K562 (cell line): ENCODE measurements at regions not wholly inside any gene's neighbourhood (a gene's known extent, or its start where the extent isn't known, plus 50 kb on each side); places are given as distances from the start of the nearest gene placed in this dataset.

ENCODE experiments used
- FOXJ3 ChIP-seq: sonication (generic); formaldehyde crosslinking; IDR thresholded peaks from 2 replicates; pipeline ENCODE4 v1.4.0; 2020; ENCODE audit warnings: mild to moderate bottlenecking, missing genetic modification reagents
- HEY1 ChIP-seq: fragments of 250-450 bp; sonication (Bioruptor Pico); IDR thresholded peaks from 2 replicates; pipeline ENCODE4 v1.5.0; 2020; ENCODE audit warnings: mild to moderate bottlenecking, moderate library complexity, borderline replicate concordance
- MECOM ChIP-seq: fragments of 250-450 bp; sonication (Bioruptor Pico); IDR thresholded peaks from 2 replicates; pipeline ENCODE4 v1.8.0; 2022; ENCODE audit warnings: inconsistent platforms
- NFATC3 ChIP-seq: fragments of 450-650 bp; IDR thresholded peaks from 2 replicates; pipeline ENCODE4 v1.6.1; 2017; ENCODE audit warnings: mild to moderate bottlenecking
- POLR2G ChIP-seq: fragments of 200-400 bp; formaldehyde crosslinking; IDR thresholded peaks from 2 replicates; pipeline ENCODE4 v1.6.1; 2017; ENCODE audit warnings: low read depth, mild to moderate bottlenecking, antibody characterized with exemption, low read length, moderate library complexity
- PPARD ChIP-seq: fragments of 250-450 bp; sonication (Bioruptor Pico); IDR thresholded peaks from 2 replicates; pipeline ENCODE4 v1.8.0; 2022; ENCODE audit warnings: inconsistent platforms, mild to moderate bottlenecking, moderate library complexity
- ZFPM2 ChIP-seq: fragments of 250-450 bp; sonication (Bioruptor Pico); IDR thresholded peaks from 2 replicates; pipeline ENCODE4 v1.5.1; 2022; ENCODE audit warnings: mild to moderate bottlenecking
- ZNF561 ChIP-seq: fragments of 450-650 bp; formaldehyde crosslinking; conservative IDR thresholded peaks from 2 replicates; pipeline ENCODE4 v1.4.0; 2020; ENCODE audit warnings: mild to moderate bottlenecking, moderate library complexity
- ZNF695 ChIP-seq: fragments of 450-650 bp; formaldehyde crosslinking; IDR thresholded peaks from 2 replicates; pipeline ENCODE4 v1.4.0; 2020; ENCODE audit warnings: mild to moderate bottlenecking, moderate library complexity
- TF ChIP-seq, protein P1 (sequence below), 2 experiments: fragments of 450-650 bp; IDR thresholded peaks; 2 replicates each; pipeline ENCODE4 v1.6.1; 2016; ENCODE audit warnings: mild to moderate bottlenecking in 2 of 2, borderline replicate concordance in 1 of 2, low read depth in 1 of 2, moderate library complexity in 1 of 2
- TF ChIP-seq, protein P2 (sequence below): fragments of 450-650 bp; formaldehyde crosslinking; IDR thresholded peaks from 2 replicates; pipeline ENCODE4 v1.4.0; 2020; ENCODE audit warnings: mild to moderate bottlenecking
- TF ChIP-seq, protein P3 (sequence below): fragments of 450-650 bp; formaldehyde crosslinking; IDR thresholded peaks from 2 replicates; pipeline ENCODE4 v1.4.0; 2022; ENCODE audit warnings: mild to moderate bottlenecking, moderate library complexity

DNA sequence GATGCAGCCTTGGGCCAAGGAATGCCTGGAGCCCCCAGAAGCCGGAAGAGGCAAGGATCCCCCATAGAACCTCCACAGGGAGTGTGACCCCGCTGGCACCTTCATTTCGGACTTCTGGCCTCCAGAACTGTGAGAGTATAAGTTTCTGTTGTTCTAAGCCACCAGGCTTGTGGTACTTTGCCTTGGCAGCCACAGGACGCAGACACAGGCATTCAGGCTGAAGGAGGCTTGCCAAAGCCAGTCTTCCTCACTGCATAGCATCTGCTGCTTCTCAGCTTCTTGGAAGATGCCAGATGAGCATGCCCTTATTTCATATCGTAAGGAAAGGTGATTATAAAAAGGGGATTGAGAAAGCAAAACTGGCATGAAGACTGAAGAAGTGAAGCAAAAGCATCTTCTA is 61.1 kb upstream of the TAS2R1 start (continued):
- TF ChIP-seq, protein P1, sequence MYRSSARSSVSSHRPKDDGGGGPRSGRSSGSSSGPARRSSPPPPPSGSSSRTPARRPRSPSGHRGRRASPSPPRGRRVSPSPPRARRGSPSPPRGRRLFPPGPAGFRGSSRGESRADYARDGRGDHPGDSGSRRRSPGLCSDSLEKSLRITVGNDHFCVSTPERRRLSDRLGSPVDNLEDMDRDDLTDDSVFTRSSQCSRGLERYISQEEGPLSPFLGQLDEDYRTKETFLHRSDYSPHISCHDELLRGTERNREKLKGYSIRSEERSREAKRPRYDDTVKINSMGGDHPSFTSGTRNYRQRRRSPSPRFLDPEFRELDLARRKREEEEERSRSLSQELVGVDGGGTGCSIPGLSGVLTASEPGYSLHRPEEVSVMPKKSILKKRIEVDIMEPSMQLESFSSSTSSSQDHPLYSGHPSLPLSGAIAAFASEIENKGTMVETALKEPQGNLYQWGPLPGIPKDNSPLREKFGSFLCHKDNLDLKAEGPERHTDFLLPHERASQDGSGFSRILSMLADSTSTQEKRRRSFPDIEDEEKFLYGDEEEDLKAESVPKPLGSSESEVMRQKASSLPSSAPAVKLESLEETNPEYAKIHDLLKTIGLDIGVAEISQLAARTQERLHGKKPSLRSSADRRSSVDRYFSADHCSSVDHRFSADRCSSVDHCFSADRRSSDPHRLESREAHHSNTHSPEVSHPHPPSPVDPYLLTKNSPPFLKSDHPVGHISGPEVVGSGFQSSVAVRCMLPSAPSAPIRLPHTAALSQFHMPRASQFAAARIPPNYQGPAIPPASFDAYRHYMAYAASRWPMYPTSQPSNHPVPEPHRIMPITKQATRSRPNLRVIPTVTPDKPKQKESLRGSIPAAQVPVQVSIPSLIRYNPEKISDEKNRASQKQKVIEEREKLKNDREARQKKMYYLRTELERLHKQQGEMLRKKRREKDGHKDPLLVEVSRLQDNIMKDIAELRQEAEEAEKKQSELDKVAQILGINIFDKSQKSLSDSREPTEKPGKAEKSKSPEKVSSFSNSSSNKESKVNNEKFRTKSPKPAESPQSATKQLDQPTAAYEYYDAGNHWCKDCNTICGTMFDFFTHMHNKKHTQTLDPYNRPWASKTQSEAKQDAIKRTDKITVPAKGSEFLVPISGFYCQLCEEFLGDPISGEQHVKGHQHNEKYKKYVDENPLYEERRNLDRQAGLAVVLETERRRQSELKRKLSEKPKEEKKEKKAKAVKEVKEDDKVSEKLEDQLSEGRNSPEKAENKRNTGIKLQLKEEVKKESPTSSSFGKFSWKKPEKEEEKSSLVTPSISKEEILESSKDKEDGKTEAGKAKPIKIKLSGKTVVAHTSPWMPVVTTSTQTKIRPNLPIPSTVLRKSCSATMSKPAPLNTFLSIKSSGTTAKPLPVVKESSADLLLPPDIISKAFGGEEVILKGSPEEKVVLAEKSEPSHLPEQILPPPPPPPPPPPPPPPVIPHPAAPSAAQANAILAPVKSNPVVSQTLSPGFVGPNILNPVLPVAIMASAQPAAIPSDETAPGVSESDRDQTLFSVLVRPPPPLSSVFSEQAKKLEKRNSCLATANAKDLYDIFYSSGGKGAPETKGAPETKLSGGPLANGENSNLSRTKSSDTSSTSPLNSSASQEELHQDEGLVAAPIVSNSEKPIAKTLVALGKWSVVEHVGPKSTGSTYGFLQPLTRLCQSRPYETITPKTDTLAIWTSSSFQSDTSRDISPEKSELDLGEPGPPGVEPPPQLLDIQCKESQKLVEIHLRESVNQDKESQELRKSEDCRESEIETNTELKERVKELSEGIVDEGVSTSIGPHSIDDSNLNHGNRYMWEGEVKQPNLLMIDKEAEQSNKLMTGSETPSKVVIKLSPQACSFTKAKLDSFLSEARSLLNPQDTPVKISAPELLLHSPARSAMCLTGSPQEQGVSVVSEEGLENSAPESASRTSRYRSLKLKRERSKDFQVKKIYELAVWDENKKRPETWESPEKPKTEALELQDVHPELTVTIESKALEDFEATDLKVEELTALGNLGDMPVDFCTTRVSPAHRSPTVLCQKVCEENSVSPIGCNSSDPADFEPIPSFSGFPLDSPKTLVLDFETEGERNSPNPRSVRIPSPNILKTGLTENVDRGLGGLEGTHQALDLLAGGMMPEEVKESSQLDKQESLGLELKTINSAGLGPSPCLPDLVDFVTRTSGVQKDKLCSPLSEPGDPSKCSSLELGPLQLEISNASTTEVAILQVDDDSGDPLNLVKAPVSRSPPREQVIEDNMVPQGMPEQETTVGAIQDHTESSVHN (IDR thresholded peaks at IDR 0.05; ENCODE audit: borderline replicate concordance in 1 of 2, low read depth in 1 of 2), result no peak
- TF ChIP-seq ZFPM2, result no peak
- TF ChIP-seq, protein P2, sequence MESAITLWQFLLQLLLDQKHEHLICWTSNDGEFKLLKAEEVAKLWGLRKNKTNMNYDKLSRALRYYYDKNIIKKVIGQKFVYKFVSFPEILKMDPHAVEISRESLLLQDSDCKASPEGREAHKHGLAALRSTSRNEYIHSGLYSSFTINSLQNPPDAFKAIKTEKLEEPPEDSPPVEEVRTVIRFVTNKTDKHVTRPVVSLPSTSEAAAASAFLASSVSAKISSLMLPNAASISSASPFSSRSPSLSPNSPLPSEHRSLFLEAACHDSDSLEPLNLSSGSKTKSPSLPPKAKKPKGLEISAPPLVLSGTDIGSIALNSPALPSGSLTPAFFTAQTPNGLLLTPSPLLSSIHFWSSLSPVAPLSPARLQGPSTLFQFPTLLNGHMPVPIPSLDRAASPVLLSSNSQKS (CRISPR knock-in tag), result no peak
- TF ChIP-seq ZNF695, result no peak
- no peak for TF ChIP-seq POLR2G
- TF ChIP-seq PPARD (CRISPR knock-in tag), result no peak
- no peak for TF ChIP-seq FOXJ3
- no peak for TF ChIP-seq HEY1 (CRISPR knock-in tag)
- no peak for TF ChIP-seq MECOM (CRISPR knock-in tag)
- TF ChIP-seq NFATC3, result no peak
- TF ChIP-seq, protein P3, sequence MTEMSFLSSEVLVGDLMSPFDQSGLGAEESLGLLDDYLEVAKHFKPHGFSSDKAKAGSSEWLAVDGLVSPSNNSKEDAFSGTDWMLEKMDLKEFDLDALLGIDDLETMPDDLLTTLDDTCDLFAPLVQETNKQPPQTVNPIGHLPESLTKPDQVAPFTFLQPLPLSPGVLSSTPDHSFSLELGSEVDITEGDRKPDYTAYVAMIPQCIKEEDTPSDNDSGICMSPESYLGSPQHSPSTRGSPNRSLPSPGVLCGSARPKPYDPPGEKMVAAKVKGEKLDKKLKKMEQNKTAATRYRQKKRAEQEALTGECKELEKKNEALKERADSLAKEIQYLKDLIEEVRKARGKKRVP (CRISPR knock-in tag), result no peak
- no peak for TF ChIP-seq ZNF561
- TF ChIP-seq, all 486 proteins: peak for 0
